ENCODE measurements at regions not wholly inside any gene's neighbourhood (a gene's known extent, or its start where the extent isn't known, plus 50 kb on each side); places are given as distances from the start of the nearest gene placed in this dataset.

DNA sequence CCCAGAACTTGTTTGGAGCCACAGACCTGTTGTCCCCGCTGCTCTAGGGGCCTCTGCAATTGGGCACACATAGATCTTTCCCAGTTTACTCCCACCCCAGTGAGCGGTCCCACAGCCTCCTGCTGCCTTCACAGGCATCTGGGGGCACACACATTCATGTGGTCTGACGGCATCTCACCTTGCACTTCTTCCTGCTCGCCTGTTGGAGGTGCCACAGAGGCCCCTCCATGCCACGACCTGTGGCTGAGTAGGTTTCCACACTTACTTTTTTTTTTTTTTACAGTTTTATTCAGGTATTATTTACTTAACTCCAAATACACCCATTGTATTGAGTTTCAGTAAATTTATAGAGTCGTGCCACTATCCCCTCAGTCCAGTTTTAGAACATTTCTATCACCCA, 68.9 kb upstream of the SEPTIN5 start:
- TF ChIP-seq, protein P1, sequence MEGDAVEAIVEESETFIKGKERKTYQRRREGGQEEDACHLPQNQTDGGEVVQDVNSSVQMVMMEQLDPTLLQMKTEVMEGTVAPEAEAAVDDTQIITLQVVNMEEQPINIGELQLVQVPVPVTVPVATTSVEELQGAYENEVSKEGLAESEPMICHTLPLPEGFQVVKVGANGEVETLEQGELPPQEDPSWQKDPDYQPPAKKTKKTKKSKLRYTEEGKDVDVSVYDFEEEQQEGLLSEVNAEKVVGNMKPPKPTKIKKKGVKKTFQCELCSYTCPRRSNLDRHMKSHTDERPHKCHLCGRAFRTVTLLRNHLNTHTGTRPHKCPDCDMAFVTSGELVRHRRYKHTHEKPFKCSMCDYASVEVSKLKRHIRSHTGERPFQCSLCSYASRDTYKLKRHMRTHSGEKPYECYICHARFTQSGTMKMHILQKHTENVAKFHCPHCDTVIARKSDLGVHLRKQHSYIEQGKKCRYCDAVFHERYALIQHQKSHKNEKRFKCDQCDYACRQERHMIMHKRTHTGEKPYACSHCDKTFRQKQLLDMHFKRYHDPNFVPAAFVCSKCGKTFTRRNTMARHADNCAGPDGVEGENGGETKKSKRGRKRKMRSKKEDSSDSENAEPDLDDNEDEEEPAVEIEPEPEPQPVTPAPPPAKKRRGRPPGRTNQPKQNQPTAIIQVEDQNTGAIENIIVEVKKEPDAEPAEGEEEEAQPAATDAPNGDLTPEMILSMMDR (IDR thresholded peaks at IDR 0.05) = no peak
- no peak for TF ChIP-seq POLR2A (IDR thresholded peaks at IDR 0.05)
